ENCODE measurements at regions not wholly inside any gene's neighbourhood (a gene's known extent, or its start where the extent isn't known, plus 50 kb on each side); places are given as distances from the start of the nearest gene placed in this dataset.

DNA sequence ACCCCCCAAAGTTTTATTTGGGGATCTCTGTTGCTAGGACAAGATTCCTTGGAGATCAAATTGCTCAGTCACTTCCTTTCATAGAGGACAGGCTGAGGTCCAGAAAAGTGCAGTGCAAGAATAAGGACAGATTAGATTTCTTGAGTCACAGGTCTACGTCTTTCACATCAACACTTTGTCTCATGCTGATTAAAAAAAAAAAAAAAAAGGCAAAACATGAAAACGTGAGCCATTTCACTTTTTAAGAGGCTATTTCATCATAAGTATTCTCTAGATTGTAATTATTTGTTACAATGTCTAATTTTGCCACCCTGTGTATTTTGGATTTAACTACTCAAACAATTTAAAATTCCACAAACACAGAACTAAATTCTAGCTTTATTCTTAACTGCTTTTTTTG, 647.0 kb downstream of the TRAM1L1 start:
- TF ChIP-seq, protein P1, sequence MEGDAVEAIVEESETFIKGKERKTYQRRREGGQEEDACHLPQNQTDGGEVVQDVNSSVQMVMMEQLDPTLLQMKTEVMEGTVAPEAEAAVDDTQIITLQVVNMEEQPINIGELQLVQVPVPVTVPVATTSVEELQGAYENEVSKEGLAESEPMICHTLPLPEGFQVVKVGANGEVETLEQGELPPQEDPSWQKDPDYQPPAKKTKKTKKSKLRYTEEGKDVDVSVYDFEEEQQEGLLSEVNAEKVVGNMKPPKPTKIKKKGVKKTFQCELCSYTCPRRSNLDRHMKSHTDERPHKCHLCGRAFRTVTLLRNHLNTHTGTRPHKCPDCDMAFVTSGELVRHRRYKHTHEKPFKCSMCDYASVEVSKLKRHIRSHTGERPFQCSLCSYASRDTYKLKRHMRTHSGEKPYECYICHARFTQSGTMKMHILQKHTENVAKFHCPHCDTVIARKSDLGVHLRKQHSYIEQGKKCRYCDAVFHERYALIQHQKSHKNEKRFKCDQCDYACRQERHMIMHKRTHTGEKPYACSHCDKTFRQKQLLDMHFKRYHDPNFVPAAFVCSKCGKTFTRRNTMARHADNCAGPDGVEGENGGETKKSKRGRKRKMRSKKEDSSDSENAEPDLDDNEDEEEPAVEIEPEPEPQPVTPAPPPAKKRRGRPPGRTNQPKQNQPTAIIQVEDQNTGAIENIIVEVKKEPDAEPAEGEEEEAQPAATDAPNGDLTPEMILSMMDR (IDR thresholded peaks at IDR 0.05): no peak
- TF ChIP-seq POLR2AphosphoS5 (IDR thresholded peaks at IDR 0.05): no peak
- no peak for TF ChIP-seq POLR2A (IDR thresholded peaks at IDR 0.05)
